ENCODE measurements at regions not wholly inside any gene's neighbourhood (a gene's known extent, or its start where the extent isn't known, plus 50 kb on each side); places are given as distances from the start of the nearest gene placed in this dataset.
"Not testable (repeated sequence)": the region's sequence is repeated elsewhere in the genome, so short reads cannot be mapped to it uniquely, and the experiment has no call there.

GRCh38 chr2:122545821-122546220 lies 790.4 kb downstream of the TSN start:
- no peak for DNase-seq (ENCODE audit: low read depth)

DNA sequence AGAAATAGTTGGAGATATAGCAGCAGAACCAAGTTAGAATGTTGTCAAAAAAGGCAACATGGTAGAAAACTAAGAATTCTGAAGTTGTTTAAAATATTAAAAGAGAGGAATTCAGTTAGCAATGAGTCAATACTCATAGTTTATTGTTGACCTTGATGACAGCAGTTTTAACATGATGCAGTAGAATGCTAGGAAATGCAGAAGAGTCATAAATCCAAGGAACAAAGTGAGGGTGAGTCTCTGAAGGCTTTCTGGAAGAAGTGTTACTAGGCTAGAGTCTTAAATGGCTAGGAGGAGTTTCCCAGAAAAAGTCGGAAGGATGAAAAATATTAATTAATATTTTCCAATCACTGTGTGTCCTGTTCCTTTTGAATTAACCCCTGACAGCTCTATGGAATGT lies 807.3 kb downstream of the TSN start:
- DNase-seq (ENCODE audit: low read depth) = no peak

DNA sequence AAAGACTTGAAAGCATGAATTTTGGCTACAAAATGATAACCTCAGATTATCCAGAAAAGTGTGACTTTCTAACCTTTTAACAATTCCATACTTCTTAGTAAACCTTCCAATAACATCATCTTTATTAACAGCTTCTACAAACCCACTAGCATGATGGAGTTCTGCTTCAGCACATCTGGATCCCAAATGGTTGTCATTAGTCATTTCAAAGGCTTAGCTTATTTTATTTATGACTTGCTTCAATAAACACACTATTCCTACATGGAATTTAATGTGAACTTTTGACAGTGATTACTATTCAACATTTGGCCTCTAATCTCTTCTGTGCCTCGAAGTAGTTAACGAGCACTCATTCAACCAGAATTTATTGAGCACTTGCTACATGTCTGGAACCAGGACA lies 808.3 kb downstream of the TSN start:
- DNase-seq (ENCODE audit: low read depth) = no peak

DNA sequence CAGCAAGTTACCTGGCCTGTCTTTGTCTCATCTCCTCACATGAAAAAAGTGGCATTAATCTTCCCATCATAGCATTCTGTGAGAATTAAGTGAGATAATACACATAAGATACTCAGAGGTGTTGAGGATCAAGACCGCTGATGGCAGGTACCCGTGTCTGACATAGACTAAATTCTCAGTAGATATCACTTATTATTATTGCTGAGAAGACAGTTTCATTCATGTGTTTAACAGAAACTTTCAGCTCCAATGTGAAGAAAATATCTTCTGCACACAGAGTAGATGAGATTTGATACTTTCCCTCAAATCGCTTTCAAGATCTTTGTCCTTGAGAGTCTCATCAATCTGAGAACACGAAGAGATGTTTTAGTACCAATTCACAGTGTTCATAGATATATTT lies 809.4 kb downstream of the TSN start:
- DNase-seq (ENCODE audit: low read depth) = no peak

DNA sequence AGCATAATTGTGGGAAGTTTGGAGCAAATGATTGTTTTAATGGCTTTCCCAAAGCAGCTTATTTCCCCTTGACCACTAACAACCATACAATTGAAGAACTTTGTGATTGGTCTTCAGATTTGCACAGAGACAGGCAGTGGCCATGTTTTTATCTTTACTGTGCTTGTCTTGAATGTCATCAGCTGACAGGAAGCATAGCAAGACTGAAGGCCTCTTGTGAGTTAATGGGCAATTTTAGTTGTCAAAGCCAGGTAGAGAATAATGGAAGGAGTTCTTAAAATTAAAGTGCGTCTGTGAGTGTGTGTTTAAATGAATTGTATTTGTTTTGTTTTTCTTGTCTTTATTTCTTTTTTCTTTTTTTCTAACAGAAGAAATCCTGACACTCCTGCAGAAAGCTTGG lies 809.9 kb downstream of the TSN start:
- DNase-seq (ENCODE audit: low read depth) = no peak

GRCh38 chr2:122570641-122571040 lies 815.2 kb downstream of the TSN start:
- no peak for DNase-seq (ENCODE audit: low read depth)

GRCh38 chr2:122571471-122571870 lies 816.0 kb downstream of the TSN start:
- not testable (repeated sequence) for DNase-seq (ENCODE audit: low read depth)

- DNase-seq (ENCODE audit: low read depth) = no peak
These were observed 819.6 kb downstream of the TSN start for GRCh38 chr2:122575076-122575475.

- DNase-seq (ENCODE audit: low read depth) = no peak
These were observed 827.9 kb downstream of the TSN start for GRCh38 chr2:122583159-122583917.

- no peak for DNase-seq (ENCODE audit: low read depth)
These were observed 835.1 kb downstream of the TSN start for GRCh38 chr2:122590524-122590923.

- no peak for DNase-seq (ENCODE audit: low read depth)
These were observed 839.6 kb downstream of the TSN start for GRCh38 chr2:122595065-122595464.

GRCh38 chr2:122596598-122596997 lies 841.1 kb downstream of the TSN start:
- DNase-seq (ENCODE audit: low read depth) = no peak

GRCh38 chr2:122598784-122599183 lies 843.3 kb downstream of the TSN start:
- DNase-seq (ENCODE audit: low read depth) = no peak

- DNase-seq (ENCODE audit: low read depth) = no peak
These were observed 855.6 kb downstream of the TSN start for GRCh38 chr2:122610948-122611609.

- no peak for DNase-seq (ENCODE audit: low read depth)
These were observed 867.5 kb downstream of the TSN start for GRCh38 chr2:122622934-122623333.

GRCh38 chr2:122627388-122627787 lies 871.9 kb downstream of the TSN start:
- no peak for DNase-seq (ENCODE audit: low read depth)

DNA sequence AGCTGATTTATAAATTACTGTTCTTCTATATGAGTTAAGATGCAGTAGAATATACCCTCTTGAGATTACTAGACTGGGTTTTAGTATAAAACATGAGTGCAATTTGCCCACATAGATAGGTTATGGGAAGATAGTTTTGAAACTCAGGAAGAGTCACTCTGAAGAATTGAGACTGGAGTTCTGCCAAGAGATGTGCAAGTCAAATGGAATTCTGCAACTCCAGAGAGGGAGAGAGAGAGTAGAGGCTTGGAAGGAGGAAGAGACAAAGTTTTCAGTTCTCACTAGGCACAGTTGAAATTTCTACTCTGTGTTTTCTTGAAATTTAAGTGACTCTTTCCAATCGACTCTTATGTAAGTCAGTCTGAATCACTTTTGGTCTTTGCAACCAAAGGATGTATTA lies 878.8 kb downstream of the TSN start:
- no peak for DNase-seq (ENCODE audit: low read depth)

DNA sequence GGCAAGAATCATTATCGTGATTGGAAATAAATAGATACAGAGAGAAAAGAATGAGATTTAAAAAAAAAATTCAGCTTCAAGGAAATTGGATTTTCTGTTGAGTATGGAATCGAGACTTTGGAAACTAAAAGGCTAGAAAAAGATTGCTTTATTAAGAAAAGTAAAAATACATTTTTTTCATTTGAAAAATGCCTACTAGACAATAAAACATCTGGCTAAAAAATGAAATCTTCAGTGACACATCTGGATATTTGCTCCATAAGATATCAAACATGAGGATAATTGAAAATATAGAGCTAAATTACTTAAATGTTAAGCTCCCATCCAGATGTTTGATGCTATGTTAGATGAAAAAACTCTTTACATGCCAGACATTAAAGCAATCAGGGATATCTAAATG lies 879.5 kb downstream of the TSN start:
- no peak for DNase-seq (ENCODE audit: low read depth)

DNA sequence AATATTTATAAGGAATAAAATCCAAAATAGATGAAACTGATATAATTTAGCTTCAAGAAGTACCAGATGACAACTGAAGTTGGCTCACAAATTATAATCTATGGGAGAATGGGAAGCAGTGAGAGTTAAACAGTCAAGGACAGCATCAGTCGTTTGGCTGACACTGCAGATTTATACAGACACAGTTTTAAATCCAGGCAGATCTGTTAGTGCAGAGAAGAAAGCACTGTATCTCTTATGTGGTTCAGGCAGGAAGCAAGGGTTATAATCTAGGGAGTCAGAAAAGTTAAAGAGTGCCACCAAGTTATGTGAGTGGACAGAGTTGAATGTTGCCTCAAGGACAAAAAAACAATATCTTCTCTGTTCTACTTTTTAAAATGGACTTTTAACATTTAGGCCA lies 880.2 kb downstream of the TSN start:
- DNase-seq (ENCODE audit: low read depth) = no peak

- no peak for DNase-seq (ENCODE audit: low read depth)
These were observed 880.6 kb downstream of the TSN start for GRCh38 chr2:122636097-122636496.

- DNase-seq (ENCODE audit: low read depth) = no peak
These were observed 883.7 kb downstream of the TSN start for GRCh38 chr2:122639176-122639575.

DNA sequence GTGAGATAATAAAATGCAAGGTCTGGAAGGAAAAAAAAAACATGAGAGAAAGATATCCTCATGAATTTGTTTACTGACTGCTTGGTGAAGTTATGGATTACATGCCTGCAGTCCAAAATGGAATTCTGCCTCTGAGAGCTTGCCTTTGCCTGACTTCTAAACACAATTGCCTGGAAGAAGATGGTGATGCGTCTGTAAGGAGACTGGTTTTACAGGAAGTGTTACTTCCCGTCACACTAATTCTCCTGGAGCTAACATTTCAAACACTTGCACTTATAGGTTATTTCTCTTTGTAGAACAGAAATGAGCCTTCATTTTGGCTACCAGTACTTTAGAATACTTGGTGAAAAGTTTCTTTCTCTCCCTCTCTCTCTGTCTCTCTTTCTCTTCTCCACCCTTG lies 884.3 kb downstream of the TSN start:
- DNase-seq (ENCODE audit: low read depth) = no peak

- DNase-seq (ENCODE audit: low read depth) = no peak
These were observed 888.4 kb downstream of the TSN start for GRCh38 chr2:122643725-122644329.

GRCh38 chr2:122651236-122651635 lies 895.8 kb downstream of the TSN start:
- no peak for DNase-seq (ENCODE audit: low read depth)

Data from stimulated activated CD8-positive, alpha-beta memory T cell treated with anti-CD3 and anti-CD28 coated beads, Interleukin-12 subunit alpha, Interleukin-12 subunit beta, amount 100 ng/mL, for 4 hours (primary cell).